H1 (cell line): ENCODE measurements at regions not wholly inside any gene's neighbourhood (a gene's known extent, or its start where the extent isn't known, plus 50 kb on each side); places are given as distances from the start of the nearest gene placed in this dataset.

Experiments used
- CTCF ChIA-PET: fragments of 300-600 bp; sonication (Branson Sonifier 250); formaldehyde crosslinking; loops from one replicate; lab custom pipeline; 2021; ENCODE audit not compliant: partially characterized antibody; lab: Charles Lee
- POLR2A ChIA-PET: fragments of 300-600 bp; sonication (Branson Sonifier 250); formaldehyde crosslinking; loops from one replicate; lab custom pipeline; 2021; ENCODE audit warnings: inconsistent platforms; ENCODE audit not compliant: partially characterized antibody; lab: Charles Lee
- DNase-seq, 2 experiments: peaks; one replicate each; pipeline versions ENCODE4 v3.0.0 to v3.0.0-alpha.2; 2010 to 2022; ENCODE audit warnings: low spot score in 2 of 2, low read depth in 1 of 2, mixed read lengths in 1 of 2
- FAIRE-seq: peaks from 2 replicates; lab custom pipeline; 2011; peaks lifted over from hg19 to GRCh38; lab: Jason Lieb, UNC
- H2AFZ ChIP-seq: 2 replicates; pipeline ENCODE4 v1.8.1; 2012; ENCODE audit warnings: low read length, inconsistent platforms
- H2AK5ac ChIP-seq: 2 replicates; pipeline ENCODE4 v1.6.1; 2013; ENCODE audit warnings: low read depth, low read length
- H2BK120ac ChIP-seq: replicated peaks from 2 replicates; pipeline ENCODE3; 2013; ENCODE audit warnings: low read depth, low read length, inconsistent platforms
- H2BK12ac ChIP-seq: 2 replicates; pipeline ENCODE4 v1.6.1; 2013; ENCODE audit warnings: low read depth, low read length
- H2BK15ac ChIP-seq: 2 replicates; pipeline ENCODE4 v1.6.1; 2013; ENCODE audit warnings: low read length
- H2BK20ac ChIP-seq: 2 replicates; pipeline ENCODE4 v1.6.1; 2013; ENCODE audit warnings: low read length
- H2BK5ac ChIP-seq: 2 replicates; pipeline ENCODE4 v1.6.1; 2013; ENCODE audit warnings: low read depth, low read length
- H3K14ac ChIP-seq: 2 replicates; pipeline ENCODE4 v1.6.1; 2013; ENCODE audit warnings: inconsistent platforms; ENCODE audit not compliant: insufficient read length
- H3K18ac ChIP-seq: 2 replicates; pipeline ENCODE4 v1.6.1; 2013; ENCODE audit warnings: low read length; ENCODE audit errors: extremely low read depth
- H3K23ac ChIP-seq: 2 replicates; pipeline ENCODE4 v1.6.1; 2013; ENCODE audit warnings: inconsistent platforms; ENCODE audit not compliant: insufficient read length
- H3K23me2 ChIP-seq: 2 replicates; pipeline ENCODE4 v1.6.1; 2013; ENCODE audit warnings: low read depth, low read length
- H3K27ac ChIP-seq: 2 replicates; pipeline ENCODE4 v1.6.1; 2011; ENCODE audit warnings: low read depth, low read length, inconsistent platforms
- H3K27me3 ChIP-seq, 4 experiments: replicated peaks in 1 of 4; 1 replicate in 1 of 4; 2 replicates in 3 of 4; pipeline versions ENCODE4 v1.6.1 to v1.8.1; 2011 to 2013; ENCODE audit warnings: low read length in 3 of 4, mild to moderate bottlenecking in 3 of 4, inconsistent platforms in 2 of 4, mixed read lengths in 2 of 4, moderate library complexity in 1 of 4; ENCODE audit not compliant: control insufficient read depth in 3 of 4, insufficient read depth in 3 of 4; ENCODE audit errors: extremely low read depth in 1 of 4
- H3K36me3 ChIP-seq, 4 experiments: 2 replicates each; pipeline versions ENCODE4 v1.6.1 to v1.8.1; 2011 to 2013; ENCODE audit warnings: mild to moderate bottlenecking in 4 of 4, low read length in 3 of 4, moderate library complexity in 2 of 4, control low read depth in 1 of 4, inconsistent platforms in 1 of 4; ENCODE audit not compliant: insufficient read depth in 4 of 4, control insufficient read depth in 2 of 4
- H3K4ac ChIP-seq: replicated peaks from 2 replicates; pipeline ENCODE3; 2013; ENCODE audit warnings: low read length, low read depth, mixed read lengths, inconsistent platforms; ENCODE audit not compliant: insufficient read length
- H3K4me1 ChIP-seq, 4 experiments: replicated peaks in 1 of 4; 1 replicate in 1 of 4; 2 replicates in 3 of 4; pipeline versions ENCODE4 v1.6.1 to v1.8.1; 2011 to 2013; ENCODE audit warnings: low read length in 3 of 4, inconsistent platforms in 2 of 4, mixed read lengths in 1 of 4; ENCODE audit not compliant: insufficient read depth in 4 of 4, control insufficient read depth in 3 of 4
- H3K4me2 ChIP-seq, 2 experiments: 2 replicates each; pipeline versions ENCODE4 v1.6.1 to v1.8.1; 2011 to 2013; ENCODE audit warnings: low read depth in 2 of 2, low read length in 2 of 2, control low read depth in 1 of 2, inconsistent platforms in 1 of 2, mild to moderate bottlenecking in 1 of 2; ENCODE audit not compliant: insufficient read depth in 1 of 2
- H3K4me3 ChIP-seq, 4 experiments: fragments of 200-600, 300-600 bp in 1 of 4; sonication (generic), shearing (Covaris generic), sonication (Bioruptor Twin) in 1 of 4; 2 replicates each; pipeline versions ENCODE4 v1.5.1 to v1.8.1; 2011 to 2016; ENCODE audit warnings: low read length in 4 of 4, low read depth in 3 of 4, control low read depth in 2 of 4, inconsistent platforms in 2 of 4, mild to moderate bottlenecking in 2 of 4, mixed read lengths in 1 of 4, moderate library complexity in 1 of 4; ENCODE audit not compliant: insufficient read depth in 2 of 4; ENCODE audit errors: extremely low read depth in 1 of 4
- H3K56ac ChIP-seq: replicated peaks from 2 replicates; pipeline ENCODE3; 2013; ENCODE audit warnings: low read depth, mild to moderate bottlenecking, mixed read lengths, low read length, inconsistent platforms; ENCODE audit not compliant: insufficient read length
- H3K79me1 ChIP-seq: 2 replicates; pipeline ENCODE4 v1.6.1; 2013; ENCODE audit warnings: low read depth, low read length, control low read depth
- H3K79me2 ChIP-seq, 2 experiments: 2 replicates each; pipeline versions ENCODE4 v1.6.1 to v1.8.1; 2012 to 2013; ENCODE audit warnings: low read length in 2 of 2, mild to moderate bottlenecking in 2 of 2, inconsistent platforms in 1 of 2; ENCODE audit not compliant: insufficient read depth in 2 of 2, control insufficient read depth in 1 of 2
- H3K9ac ChIP-seq, 4 experiments: replicated peaks in 1 of 4; 1 replicate in 1 of 4; 2 replicates in 3 of 4; pipeline versions ENCODE4 v1.6.1 to v1.8.1; 2011 to 2013; ENCODE audit warnings: low read depth in 3 of 4, low read length in 3 of 4, control low read depth in 2 of 4, mild to moderate bottlenecking in 2 of 4, moderate library complexity in 2 of 4, inconsistent platforms in 1 of 4; ENCODE audit errors: extremely low read depth in 1 of 4
- H3K9me3 ChIP-seq, 2 experiments: 2 replicates each; pipeline versions ENCODE4 v1.6.1 to v1.8.1; 2012 to 2013; ENCODE audit warnings: mild to moderate bottlenecking in 2 of 2, moderate library complexity in 2 of 2, control low read depth in 1 of 2, inconsistent platforms in 1 of 2, low read depth in 1 of 2, low read length in 1 of 2, mixed read lengths in 1 of 2; ENCODE audit not compliant: insufficient read depth in 2 of 2
- H4K20me1 ChIP-seq, 2 experiments: replicated peaks in 1 of 2; 2 replicates each; pipeline versions ENCODE3 to v1.8.1; 2011 to 2013; ENCODE audit warnings: inconsistent platforms in 2 of 2, low read length in 2 of 2, mild to moderate bottlenecking in 1 of 2; ENCODE audit not compliant: insufficient read depth in 2 of 2, control insufficient read depth in 1 of 2
- H4K5ac ChIP-seq: 2 replicates; pipeline ENCODE4 v1.6.1; 2013; ENCODE audit warnings: low read length, low read depth, mixed read lengths, inconsistent platforms; ENCODE audit not compliant: insufficient read length
- H4K8ac ChIP-seq: 2 replicates; pipeline ENCODE4 v1.8.0; 2013; ENCODE audit warnings: mild to moderate bottlenecking, moderate library complexity, low read length, inconsistent platforms; ENCODE audit not compliant: insufficient read depth; ENCODE audit errors: extremely low read depth
- H4K91ac ChIP-seq: replicated peaks from 2 replicates; pipeline ENCODE3; 2013; ENCODE audit warnings: low read length, mixed read lengths, inconsistent platforms; ENCODE audit not compliant: insufficient read length
- BRCA1 ChIP-seq: IDR thresholded peaks from 2 replicates; pipeline ENCODE4 v1.6.1; 2012; ENCODE audit warnings: low read depth, low read length, improper control_type of control experiment
- CBX8 ChIP-seq: fragments of 300-800, 300-1000 bp; sonication (generic); IDR thresholded peaks from 2 replicates; pipeline ENCODE4 v1.7.1; 2016; ENCODE audit warnings: low read depth, low read length, borderline replicate concordance
- CTBP2 ChIP-seq: IDR thresholded peaks from 2 replicates; pipeline ENCODE4 v1.7.0; 2011; ENCODE audit warnings: borderline replicate concordance, mild to moderate bottlenecking, moderate library complexity, mixed read lengths, low read length; ENCODE audit not compliant: insufficient read depth, insufficient read length
- EGR1 ChIP-seq: IDR thresholded peaks from 2 replicates; pipeline ENCODE4 v1.6.1; 2011; ENCODE audit warnings: low read depth, low read length, borderline replicate concordance
- GTF2F1 ChIP-seq: IDR thresholded peaks from 2 replicates; pipeline ENCODE4 v1.6.1; 2012; ENCODE audit warnings: low read depth, low read length, improper control_type of control experiment, borderline replicate concordance
- HDAC2 ChIP-seq, 2 experiments: fragments of 300-600 bp in 1 of 2; sonication (generic) in 1 of 2; IDR thresholded peaks; 2 replicates each; pipeline ENCODE4 v1.6.1; 2011 to 2012; ENCODE audit warnings: low read depth in 2 of 2, low read length in 2 of 2, mild to moderate bottlenecking in 2 of 2, moderate library complexity in 2 of 2, borderline replicate concordance in 1 of 2, inconsistent platforms in 1 of 2
- HDAC6 ChIP-seq: IDR thresholded peaks from one replicate; pipeline ENCODE4 v1.7.1; 2012; ENCODE audit warnings: low read depth, mild to moderate bottlenecking, inconsistent platforms, low read length, moderate library complexity
- JUND ChIP-seq: IDR thresholded peaks from 2 replicates; pipeline ENCODE4 v1.6.1; 2011; ENCODE audit warnings: mild to moderate bottlenecking, improper control_type of control experiment, low read length
- MAFK ChIP-seq: IDR thresholded peaks from 2 replicates; pipeline ENCODE4 v1.6.1; 2012; ENCODE audit warnings: low read depth, mild to moderate bottlenecking, improper control_type of control experiment, low read length
- NRF1 ChIP-seq: IDR thresholded peaks from 2 replicates; pipeline ENCODE4 v1.6.1; 2011; ENCODE audit warnings: mild to moderate bottlenecking, low read depth, low read length, improper control_type of control experiment
- POLR2A ChIP-seq, 2 experiments: IDR thresholded peaks; 1 replicate in 1 of 2; 2 replicates in 1 of 2; pipeline ENCODE4 v1.6.1; 2011; ENCODE audit warnings: low read depth in 2 of 2, low read length in 2 of 2, mild to moderate bottlenecking in 2 of 2; ENCODE audit errors: control extremely low read depth in 1 of 2
- POLR2AphosphoS5 ChIP-seq: IDR thresholded peaks from 2 replicates; pipeline ENCODE4 v1.6.1; 2011; ENCODE audit warnings: low read depth, low read length
- SIRT6 ChIP-seq: IDR thresholded peaks from one replicate; pipeline ENCODE4 v1.7.1; 2012; ENCODE audit warnings: low read length, inconsistent platforms
- SIX5 ChIP-seq: IDR thresholded peaks from 2 replicates; pipeline ENCODE4 v1.6.1; 2011; ENCODE audit warnings: mild to moderate bottlenecking, low read depth, low read length
- SP2 ChIP-seq: IDR thresholded peaks from 2 replicates; pipeline ENCODE4 v1.6.1; 2012; ENCODE audit warnings: mild to moderate bottlenecking, low read length, inconsistent platforms
- SUZ12 ChIP-seq: fragments of 200-600 bp; sonication (generic); IDR thresholded peaks from 2 replicates; pipeline ENCODE4 v1.6.1; 2012; ENCODE audit warnings: mild to moderate bottlenecking, inconsistent platforms, low read length, moderate library complexity, mixed read lengths
- TBP ChIP-seq: IDR thresholded peaks from 2 replicates; pipeline ENCODE4 v1.6.1; 2011; ENCODE audit warnings: low read depth, low read length, improper control_type of control experiment
- WGBS, 2 experiments: shearing (Covaris generic) in 1 of 2; methylation state at CpG; one replicate each; pipeline versions ENCODE4 v1.1.6 to v1.1.7; 2013 to 2015; ENCODE audit warnings: low lambda C conversion rate in 2 of 2, mixed read lengths in 2 of 2, inconsistent platforms in 1 of 2, low coverage in 1 of 2, missing lambda C conversion rate in 1 of 2; ENCODE audit not compliant: insufficient replicate concordance in 2 of 2, insufficient coverage in 1 of 2, insufficient read length in 1 of 2; ENCODE audit errors: extremely low coverage in 1 of 2, missing lambda C conversion rate in 1 of 2; 5-methylcytosine and 5-hydroxymethylcytosine counted together

DNA sequence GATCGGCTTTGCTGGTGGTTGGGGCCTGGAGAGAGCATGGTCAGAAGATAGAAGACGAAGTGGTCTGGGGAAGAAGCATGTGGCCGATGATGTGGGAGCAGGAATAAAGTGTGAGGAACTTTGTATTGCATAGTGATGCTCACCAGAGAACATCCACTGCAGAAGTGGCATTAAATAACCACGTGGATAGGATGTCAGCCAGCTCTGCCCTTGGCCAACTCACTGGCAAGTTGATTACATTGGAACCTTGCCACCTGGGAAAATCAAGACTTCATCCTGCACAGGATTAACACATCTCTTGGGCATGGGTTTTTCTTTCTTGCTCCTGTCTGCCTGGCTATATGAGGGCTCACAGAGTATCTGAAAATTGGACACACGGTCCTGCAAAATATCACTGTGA is 217.4 kb downstream of the DMRT2 start:
- H2BK5ac ChIP-seq: no peak overlapping the region
- no peaks in the 10 kb centered on the region for H3K36me3 ChIP-seq
- no peak overlapping the region for H3K14ac ChIP-seq
- no peak overlapping the region for H3K23ac ChIP-seq
- H3K9me3 ChIP-seq: peaks cover 65 to 93% of the 10 kb centered on the region in 2 experiments
- H2BK20ac ChIP-seq: no peak overlapping the region
- ChIA-PET CTCF (no interaction called here), POLR2A (no interaction called here)
- H2AK5ac ChIP-seq: no peak overlapping the region
- H3K79me1 ChIP-seq: no peaks in the 10 kb centered on the region
- H4K8ac ChIP-seq: no peak overlapping the region
- H3K18ac ChIP-seq: no peak overlapping the region
- no peaks in the 10 kb centered on the region for H3K27me3 ChIP-seq
- no peak overlapping the region for H4K5ac ChIP-seq
- H4K20me1 ChIP-seq: no peaks in the 10 kb centered on the region
- H3K4me3 ChIP-seq: no peak overlapping the region
- H2BK120ac ChIP-seq: no peak overlapping the region
- H4K91ac ChIP-seq: no peak overlapping the region
- FAIRE-seq (no peak), DNase-seq (no peak)
- H3K4me1 ChIP-seq: no peaks in the 10 kb centered on the region
- no peak overlapping the region for H2BK15ac ChIP-seq
- no peak for TF ChIP-seq TBP
- no peak for TF ChIP-seq BRCA1
- TF ChIP-seq MAFK: no peak
- TF ChIP-seq GTF2F1: no peak
- no peak for TF ChIP-seq CTBP2
- no peak for TF ChIP-seq POLR2AphosphoS5
- no peak for TF ChIP-seq NRF1
- TF ChIP-seq SIX5: no peak
- TF ChIP-seq POLR2A (IDR thresholded peaks at IDR 0.05; ENCODE audit: control extremely low read depth in 1 of 2, low read depth in 2 of 2, low read length in 2 of 2): no peak
- no peak for TF ChIP-seq SIRT6
- no peak for TF ChIP-seq CBX8
- no peak for TF ChIP-seq HDAC2 (IDR thresholded peaks at IDR 0.05; ENCODE audit: borderline replicate concordance in 1 of 2, low read depth in 2 of 2, low read length in 2 of 2)
- no peak for TF ChIP-seq SUZ12
- TF ChIP-seq EGR1: no peak
- no peak for TF ChIP-seq JUND
- no peak for TF ChIP-seq HDAC6
- no peak for TF ChIP-seq SP2
- no peaks in the 10 kb centered on the region for H3K23me2 ChIP-seq
- H3K27ac ChIP-seq: no peak overlapping the region
- H3K79me2 ChIP-seq: no peaks in the 10 kb centered on the region
- no peak overlapping the region for H3K4ac ChIP-seq
- no peak overlapping the region for H3K4me2 ChIP-seq
- no peak overlapping the region for H2BK12ac ChIP-seq
- H3K9ac ChIP-seq: no peak overlapping the region
- no peak overlapping the region for H2AFZ ChIP-seq
- 62% methylated on average over 5 of the region's 5 CpGs; no CpG with 5 or more reads in 1 of the 2 experiments for WGBS, 2 experiments
- H3K56ac ChIP-seq: no peak overlapping the region
